Gastrocnemius medialis (tissue), 4 donors: ENCODE measurements at regions not wholly inside any gene's neighbourhood (a gene's known extent, or its start where the extent isn't known, plus 50 kb on each side); places are given as distances from the start of the nearest gene placed in this dataset.

ENCODE experiments used
- CTCF ChIP-seq, 5 experiments: fragments of 450-650 bp in 3 of 5; fragments of 200-600 bp in 2 of 5; sonication (generic) in 2 of 5; IDR thresholded peaks in 4 of 5; conservative IDR thresholded peaks in 1 of 5; 1 replicate in 4 of 5; 2 replicates in 1 of 5; pipeline ENCODE4 v1.5.1; 2016 to 2019; ENCODE audit warnings: antibody characterized with exemption in 5 of 5, mild to moderate bottlenecking in 3 of 5, moderate library complexity in 3 of 5
- POLR2A ChIP-seq, 2 donors: fragments of 450-650 bp; IDR thresholded peaks; one replicate each; pipeline ENCODE4 v1.6.1; 2017; ENCODE audit warnings: antibody characterized with exemption in 2 of 2, mild to moderate bottlenecking in 2 of 2, moderate library complexity in 2 of 2

GRCh38 chr21:31801551-31802219 is 69.8 kb upstream of the SCAF4 start:
- no peak for TF ChIP-seq CTCF (IDR thresholded peaks at IDR 0.05 in 4 of 5, conservative IDR thresholded peaks at IDR 0.05 in 1 of 5)
- no peak for TF ChIP-seq POLR2A (IDR thresholded peaks at IDR 0.05)
